HG02610 (cell line): ENCODE measurements at regions not wholly inside any gene's neighbourhood (a gene's known extent, or its start where the extent isn't known, plus 50 kb on each side); places are given as distances from the start of the nearest gene placed in this dataset.
A peak's percentile ranks its signal among the peaks of the same experiment; 100 is the strongest.
"Not testable (repeated sequence)": the region's sequence is repeated elsewhere in the genome, so short reads cannot be mapped to it uniquely, and the experiment has no call there.

Source experiments
- ATAC-seq: cut with Tn5 transposase; IDR thresholded peaks from one replicate; pipeline ENCODE4 v1.9.1; 2021; ENCODE audit warnings: mild to moderate bottlenecking, moderate library complexity; ENCODE audit not compliant: unreplicated experiment

DNA sequence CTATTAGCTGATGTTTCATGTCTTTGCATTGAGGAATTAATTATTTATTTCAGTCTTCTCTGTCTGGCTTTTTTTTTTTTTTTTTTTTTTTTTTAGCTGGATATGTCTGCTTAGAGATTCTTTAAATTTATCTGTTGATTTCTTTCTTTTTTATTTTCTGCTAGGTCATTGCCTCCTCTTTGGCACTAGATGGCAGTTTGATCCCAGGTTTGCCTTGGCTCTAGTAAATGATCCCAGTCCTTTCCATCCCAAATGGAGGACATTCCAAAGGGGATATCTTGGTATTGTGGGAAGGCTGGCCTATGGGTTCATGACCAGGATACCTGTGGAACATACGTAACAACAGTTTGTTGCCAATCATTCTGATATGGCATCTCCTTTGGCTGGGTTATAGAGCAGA lies 339.5 kb upstream of the GCFC2 start:
- no peak for ATAC-seq

DNA sequence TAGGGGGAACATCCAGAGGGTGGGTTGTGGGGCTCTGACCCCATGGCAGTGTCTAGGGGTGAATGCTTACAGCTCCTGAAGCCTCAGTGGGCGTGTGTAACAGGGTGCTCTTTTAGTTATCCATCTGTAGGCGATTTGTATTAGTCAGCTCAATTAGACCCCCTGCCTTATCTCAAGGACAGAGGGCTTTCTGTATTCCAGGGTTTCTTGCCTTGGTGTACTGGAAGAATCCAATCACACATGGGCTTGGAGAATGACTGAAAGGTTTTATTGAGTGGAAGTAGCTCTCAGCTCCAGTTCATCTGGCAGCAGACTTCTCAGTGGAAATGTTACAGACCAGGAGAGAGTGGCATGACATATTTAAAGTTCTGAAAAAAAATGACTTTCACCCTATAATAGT lies 334.0 kb upstream of the GCFC2 start:
- no peak for ATAC-seq

DNA sequence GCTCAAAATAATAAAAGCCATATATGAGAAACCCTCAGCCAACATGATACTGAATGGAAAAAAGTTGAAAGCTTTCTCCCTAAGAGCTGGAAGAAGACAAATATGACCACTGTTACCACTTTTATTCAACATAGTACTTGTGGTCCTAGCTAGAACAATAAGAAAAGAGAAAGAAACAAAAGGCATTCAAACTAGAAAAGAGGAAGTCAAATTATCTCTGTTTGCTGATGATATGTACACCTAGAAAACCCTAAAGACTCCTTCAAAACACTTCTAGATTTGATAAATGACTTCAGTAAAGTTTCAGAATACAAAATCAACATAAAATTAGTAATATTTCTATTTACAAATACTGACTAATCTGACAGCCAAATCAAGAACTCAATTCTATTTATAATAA lies 328.8 kb upstream of the GCFC2 start:
- ATAC-seq = no peak

DNA sequence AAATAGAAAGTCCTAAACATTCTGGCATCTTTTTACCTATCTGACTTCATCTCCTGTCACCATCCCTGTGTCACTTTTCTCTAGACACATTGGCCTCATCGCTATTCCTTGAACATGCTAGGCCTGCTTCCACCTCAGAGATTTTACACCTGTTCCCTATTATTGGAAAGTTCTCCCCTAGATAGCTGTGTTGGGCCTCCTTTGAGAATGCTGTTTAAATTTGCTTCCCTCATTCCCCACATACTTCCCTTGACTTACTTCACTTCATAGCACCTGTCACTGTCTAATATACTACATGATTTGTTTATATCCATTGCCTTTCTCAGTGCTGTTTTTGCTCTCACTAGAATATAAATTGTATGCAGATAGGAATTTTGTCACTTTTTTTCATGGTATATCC lies 317.0 kb upstream of the GCFC2 start:
- no peak for ATAC-seq

DNA sequence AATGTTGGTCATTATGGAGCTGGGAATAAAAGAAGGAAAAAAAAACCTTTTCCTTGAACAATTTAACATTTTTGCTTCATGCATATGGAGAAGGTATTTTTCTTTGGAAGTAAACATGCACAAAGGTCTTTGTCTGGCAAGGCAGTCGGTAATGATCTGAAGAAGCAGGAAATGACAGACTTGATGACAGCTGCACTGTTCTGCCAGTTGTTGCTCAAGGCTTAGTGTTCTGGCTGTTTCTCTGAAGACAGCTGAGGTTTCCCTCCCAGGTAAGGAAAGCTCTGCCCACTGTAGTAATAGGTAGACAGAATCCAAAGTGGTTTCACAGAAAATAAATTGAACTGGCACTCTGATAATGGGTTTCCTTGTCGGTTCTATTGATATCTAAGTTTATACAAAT lies 308.4 kb upstream of the GCFC2 start:
- no peak for ATAC-seq

DNA sequence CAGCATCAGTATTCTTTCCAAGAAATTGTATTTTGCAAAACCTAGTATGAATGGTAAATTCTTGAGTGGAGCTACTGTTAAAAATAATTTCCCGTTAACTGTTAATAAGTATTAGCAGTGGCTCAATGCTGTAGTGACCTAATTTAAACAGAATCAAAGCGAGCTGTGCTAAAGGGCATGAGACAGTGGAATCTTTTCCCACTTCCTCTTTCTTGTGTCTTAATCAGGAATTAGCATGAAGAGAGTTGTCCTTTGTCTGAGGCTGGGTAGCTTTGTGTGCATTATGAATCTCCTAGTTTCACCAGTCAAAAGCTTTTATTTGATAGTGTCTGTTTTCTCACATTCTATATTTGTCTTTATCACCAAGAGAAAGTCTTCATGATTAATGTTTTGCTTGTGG lies 298.8 kb upstream of the GCFC2 start:
- ATAC-seq = no peak

DNA sequence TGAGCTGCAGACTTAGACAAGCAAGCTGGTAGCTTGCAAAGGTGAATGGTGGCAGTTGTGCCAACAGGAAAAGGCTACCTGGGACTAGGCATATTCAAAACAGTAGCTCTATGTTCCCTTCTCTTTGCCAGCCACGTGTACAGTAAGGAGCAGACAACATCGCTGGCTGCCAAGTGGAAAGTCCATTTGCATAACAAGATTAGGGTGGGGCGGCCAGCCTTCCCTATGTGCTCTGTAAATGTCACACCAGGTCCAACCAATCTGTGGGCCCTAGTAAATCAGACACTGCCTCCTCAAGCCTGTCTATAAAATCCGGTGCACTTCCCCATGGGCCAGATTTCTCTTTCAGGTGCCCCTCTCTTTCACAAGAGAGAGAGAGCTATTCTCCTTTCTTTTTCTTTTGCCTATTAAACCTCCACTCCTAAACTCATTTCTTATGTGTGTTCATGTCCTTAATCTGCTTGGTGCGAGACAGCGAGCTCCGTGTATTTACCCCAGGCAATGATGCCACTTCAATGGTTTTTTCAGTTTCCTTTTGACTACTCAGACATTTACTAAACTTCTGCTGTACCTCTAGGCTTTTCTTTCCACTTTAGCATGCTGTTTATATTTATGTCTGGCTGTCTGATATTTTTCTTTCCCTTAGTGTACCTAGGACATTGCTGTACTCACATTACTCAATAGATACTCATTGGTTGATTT lies 297.4 kb upstream of the GCFC2 start:
- ATAC-seq = peak; percentile 79

DNA sequence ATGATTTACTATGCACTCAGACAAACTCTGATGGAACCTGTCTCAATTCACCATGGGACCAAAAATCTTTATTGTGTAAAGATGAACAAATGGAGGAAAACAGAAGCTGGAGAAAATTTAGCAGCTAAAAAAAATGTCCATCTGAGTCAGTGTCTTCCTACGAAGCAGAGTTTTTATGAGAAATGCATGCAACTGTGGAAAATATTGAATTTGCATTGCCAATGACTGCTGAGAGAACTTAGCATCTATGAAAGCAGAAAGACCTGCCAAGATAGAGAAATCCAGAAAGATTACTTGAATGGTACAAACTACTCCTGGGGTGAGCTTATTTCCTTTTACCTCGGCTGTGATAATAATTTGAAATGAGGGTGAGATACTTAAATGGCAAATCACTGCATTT lies 289.7 kb upstream of the GCFC2 start:
- ATAC-seq = no peak

DNA sequence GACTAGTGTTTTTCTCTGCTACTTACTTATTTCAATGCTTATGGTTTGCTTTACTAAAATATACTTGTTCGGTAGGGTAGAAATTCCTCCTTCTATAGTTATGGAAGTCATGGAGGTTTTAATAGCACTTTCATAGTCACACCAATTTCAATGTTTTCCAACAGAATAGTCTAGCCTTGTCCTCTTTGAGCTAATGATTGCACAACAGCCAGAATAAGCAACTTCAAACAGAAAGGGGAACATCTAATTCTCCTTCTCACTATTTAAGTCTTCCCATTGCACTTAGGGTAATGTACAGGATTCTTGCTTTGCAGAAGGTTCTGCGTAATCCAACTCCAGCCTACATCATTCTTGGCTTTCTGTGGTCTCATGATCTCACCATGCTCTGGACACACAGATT lies 287.7 kb upstream of the GCFC2 start:
- no peak for ATAC-seq

DNA sequence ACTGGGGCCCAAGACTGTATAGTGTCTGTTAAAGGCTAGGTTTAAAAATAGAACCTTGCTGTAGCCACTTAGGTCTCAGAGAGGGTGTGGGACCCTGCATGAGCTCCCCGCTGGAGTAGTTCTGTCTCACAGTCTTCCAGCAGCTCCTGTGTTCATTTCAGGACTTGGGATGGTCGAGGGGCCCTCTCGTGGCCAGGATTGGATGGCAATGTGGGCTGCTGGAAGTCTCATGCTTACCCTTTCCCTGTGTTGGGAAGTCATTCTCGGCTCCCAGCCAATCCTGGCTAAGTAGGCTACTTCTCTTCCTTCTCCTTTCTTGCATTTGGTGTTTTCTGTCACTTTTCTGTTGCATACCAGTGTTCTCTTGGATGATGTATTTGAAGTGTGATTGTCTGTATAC lies 284.0 kb upstream of the GCFC2 start:
- no peak for ATAC-seq

DNA sequence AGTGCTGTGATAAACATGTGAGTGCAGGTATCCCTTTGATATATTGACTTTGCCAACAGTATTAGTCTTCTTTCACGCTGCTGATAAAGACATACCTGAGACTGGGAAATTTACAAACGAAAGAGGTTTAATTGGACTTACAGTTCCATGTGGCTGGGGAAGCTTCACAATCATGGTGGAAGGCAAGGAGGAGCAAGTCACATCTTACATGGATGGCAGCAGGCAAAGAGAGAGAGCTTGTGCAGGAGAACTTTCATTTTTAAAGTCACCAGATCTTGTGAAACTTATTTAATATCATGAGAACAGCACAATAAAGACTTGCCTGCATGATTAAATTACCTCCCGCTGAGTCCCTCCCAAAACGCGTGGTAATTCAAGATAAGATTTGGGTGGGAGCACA lies 277.9 kb upstream of the GCFC2 start:
- not testable (repeated sequence) for ATAC-seq

DNA sequence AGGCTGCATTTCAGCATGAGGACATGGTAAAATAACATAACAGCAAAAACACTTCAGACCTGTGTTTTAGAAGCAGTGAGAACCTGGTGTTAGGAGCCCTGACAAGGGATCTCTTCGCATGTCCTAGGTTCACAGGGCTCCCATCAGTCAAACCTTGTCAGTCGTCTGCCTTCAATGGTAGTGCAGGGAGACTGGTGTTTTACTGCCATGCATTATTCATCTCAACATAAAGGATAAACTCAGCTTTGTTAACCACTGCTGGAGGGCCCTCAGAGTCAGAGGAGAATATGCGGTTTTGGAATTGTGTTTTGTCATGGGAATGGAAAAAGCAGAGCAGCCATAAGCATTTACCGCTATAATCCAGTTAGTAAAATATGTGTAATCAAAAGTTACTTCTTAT lies 275.9 kb upstream of the GCFC2 start:
- ATAC-seq = no peak

DNA sequence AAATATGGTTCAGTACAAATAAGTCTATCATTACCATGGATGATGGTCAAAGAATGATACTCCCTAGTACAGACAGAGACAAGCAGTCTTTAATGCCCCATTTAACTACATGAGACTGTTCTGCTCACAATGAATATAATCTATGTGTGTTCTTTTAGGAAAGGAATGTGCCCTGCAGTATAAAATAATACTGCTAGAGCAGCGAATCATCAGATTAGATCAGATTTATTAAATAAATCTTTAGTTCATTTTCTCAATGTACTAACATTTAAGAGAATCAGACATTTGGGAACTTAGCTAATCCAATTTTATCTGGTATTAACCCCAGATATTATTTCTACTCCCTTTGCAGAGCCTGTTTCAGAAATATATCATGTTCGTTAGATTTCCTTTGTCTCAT lies 272.0 kb upstream of the GCFC2 start:
- no peak for ATAC-seq

DNA sequence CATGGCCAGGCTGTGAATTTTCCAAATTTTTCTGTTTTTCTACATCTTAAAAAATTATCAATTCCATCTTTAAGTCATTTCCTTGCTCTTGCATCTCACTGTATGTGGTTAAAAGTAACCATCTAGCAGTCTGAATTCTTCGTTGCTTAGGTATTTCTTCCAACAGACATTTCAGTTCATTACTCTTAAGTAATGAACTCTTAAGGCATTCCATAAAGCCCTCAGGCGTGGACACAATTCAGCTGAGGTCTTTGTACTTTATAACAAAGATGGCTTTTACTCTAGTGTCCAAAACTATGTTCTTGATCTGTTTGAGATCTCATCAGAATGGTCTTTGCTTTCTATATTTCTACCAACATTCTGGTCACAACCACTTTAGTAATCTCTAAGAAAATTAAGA lies 253.9 kb upstream of the GCFC2 start:
- no peak for ATAC-seq

DNA sequence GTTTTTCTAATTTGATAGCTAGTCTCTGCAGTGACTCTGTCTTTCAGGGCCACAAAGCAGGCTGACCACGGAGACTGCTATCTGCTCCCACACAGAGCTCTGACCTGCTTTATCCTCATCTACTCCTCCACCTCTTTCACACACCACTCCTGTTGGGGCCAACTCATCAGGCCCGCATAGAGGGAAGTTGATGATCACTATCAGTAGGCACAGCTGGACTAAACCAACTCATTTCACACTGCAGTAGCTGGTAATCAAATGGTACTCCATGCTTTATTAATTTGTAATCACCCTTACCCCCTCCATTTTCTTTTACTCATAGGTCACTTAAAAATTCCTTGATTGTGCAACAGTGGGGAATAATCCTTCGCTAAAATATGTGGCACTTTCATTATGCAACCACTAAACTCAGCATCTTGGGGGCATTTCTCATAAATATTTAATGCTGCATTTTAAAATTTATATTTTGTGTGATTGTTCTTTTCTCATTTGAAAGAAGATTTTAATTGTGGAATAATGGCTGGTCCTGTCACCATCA lies 249.8 kb upstream of the GCFC2 start:
- no peak for ATAC-seq

DNA sequence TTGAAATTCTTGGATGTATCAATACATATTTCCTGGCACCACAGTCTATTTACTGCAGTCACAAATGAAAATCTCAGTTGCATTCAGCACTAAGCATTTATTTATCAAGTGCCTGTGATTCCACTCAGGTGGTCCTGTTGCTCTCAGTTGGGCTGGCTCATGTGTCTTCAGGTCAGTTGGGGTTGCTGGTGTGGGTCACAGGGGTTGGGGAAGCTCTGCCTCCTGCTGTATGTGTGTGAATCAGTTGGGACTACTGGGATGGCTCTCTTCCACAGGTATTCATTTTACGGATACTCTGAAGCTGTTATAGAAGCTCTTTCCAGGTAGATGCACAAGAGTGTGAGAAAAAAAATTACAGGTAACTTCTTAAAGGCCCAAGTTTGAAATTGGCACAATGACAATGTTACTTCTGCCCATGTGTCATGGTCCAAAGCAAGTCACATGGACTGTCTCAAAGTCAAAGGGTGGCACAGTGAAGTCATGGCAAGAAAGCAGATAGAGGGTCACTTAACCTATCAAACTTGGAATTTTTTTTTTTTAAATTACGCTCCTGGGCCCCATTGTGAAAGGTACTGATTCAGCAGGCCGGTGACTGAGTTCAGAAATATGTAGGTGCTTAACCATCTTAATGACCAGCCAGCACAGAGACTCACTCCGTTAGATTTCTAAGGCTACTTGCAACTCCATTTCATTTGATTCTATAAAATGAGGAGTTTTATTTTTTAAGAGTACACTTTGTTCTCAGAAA lies 249.2 kb upstream of the GCFC2 start:
- no peak for ATAC-seq

DNA sequence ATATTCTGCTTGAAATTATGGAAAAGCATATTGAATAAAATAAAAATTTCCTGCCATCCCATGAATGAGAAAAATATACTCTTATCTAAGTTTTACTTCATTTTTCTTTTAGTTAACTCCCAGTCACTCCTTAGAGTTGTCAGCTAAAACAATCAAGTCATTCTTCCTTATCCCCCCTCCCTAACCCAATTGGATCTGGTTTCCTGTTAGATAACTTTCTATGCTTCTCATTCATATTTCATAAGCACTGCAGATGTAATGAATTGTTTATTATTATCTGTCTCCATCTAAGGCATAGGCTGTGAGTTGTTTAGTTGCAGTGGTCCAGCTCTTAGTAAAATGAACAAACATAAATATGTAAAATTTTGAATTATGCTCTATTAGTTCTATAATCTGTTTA lies 244.0 kb upstream of the GCFC2 start:
- ATAC-seq = no peak

DNA sequence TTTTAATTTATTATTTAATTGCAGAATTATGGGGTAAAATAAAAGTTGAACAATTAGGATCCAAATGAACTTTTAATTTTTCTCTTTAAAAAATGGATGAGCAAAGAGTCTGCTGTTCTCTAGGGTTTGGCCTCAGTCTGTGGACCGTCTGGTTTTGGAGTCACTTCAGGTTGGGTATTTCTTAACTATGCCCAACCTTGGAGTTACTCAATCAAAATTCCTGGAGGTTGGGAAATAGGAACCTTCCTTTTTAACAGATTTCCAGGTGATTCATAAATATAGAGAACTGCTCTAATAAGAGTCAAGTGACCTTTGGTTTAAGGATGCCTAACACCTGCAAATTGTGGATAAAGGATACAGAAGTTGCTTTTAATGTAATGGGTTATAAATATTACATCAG lies 241.5 kb upstream of the GCFC2 start:
- ATAC-seq = no peak

DNA sequence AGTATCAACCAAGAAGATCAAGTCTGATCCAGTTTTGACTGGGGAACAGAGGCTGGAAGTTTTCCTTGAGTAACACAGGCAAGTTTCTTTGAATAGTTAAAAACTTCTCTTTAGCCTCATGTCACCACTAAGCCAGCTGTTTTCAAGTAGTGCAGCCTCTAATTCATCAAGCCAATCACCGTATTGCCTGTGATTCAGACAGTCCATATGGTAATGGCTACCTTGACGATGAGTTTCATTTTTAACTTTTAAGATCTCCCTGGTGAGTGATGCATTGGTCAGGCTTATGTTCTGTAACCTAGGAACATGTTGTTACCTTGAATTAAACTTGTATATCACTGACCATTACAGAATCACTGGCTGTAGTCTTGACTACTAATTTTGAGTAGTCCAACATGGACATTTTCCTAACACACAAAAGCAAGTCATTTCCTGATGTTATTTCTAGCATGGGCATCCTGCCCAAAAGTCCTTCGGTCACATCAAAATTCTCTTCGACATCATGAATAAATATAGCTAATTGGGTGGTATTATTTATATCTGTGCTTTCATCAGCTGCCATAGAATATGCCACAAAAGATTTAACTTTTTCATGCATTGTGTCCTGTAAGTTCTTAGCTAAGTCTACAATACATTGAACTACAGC lies 238.8 kb upstream of the GCFC2 start:
- no peak for ATAC-seq

DNA sequence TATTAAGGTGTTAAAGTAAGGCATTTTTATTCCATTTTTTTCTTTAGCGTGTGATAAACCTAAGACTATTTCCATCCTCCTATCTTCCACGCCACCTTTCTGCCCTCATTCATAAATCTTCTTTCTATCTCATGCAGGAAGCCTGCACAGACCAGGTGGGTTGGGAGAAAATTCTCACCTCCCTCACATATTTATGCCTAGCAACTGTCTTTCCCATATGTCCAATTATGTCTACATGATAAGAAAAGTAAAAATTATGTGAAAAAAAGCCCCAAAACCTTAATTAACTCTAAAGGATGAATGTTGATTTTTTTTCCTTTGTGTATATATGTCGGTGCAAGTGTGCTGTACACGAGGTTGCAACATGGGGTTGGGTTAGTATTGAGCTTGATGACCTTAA lies 225.6 kb upstream of the GCFC2 start:
- no peak for ATAC-seq

DNA sequence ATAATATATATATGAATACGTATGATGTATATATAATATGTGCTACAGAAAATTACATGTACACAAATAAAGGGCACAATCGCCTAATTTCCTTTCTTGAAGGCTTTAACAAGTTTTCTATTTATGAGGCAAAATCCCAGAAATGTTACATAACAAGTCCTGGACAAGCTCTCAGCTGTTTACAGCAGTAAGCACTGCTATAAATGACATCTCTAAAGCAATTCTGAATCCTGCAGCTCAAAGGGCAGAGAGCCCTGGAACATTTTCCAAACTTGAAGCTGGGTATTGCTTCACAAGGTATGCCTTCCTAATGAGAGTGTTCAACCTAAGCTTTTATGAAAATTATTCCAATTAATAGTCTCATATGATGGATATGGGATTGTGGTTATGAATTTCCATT lies 222.3 kb upstream of the GCFC2 start:
- ATAC-seq = no peak

DNA sequence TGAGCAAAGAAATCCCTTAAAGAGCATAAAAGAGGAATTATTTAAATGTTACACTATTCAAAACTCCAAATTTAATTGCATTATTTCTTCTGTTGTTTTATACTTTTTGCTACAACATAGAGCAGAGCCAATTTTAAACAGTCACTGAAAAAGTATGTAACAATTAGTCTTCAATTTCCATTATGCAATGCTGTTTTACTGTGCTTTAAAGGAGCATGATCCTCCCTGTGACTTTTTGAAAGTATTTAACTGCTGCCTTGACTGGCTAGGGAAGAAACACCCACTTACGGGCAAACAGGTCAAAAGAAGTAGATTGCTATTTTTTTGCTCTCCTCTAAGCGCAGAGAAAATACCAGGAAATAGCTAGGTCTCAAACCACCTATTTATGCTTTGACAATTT lies 217.4 kb upstream of the GCFC2 start:
- no peak for ATAC-seq
